SK-N-SH treated with all-trans-retinoic acid at 6 μM for 48 hours (cell line): ENCODE measurements at regions not wholly inside any gene's neighbourhood (a gene's known extent, or its start where the extent isn't known, plus 50 kb on each side); places are given as distances from the start of the nearest gene placed in this dataset.

Experiments
- ATAC-seq: fragments of 200-7000 bp; cut with Tn5 transposase; 3 replicates; pipeline ENCODE4 v1.9.1; 2020; ENCODE audit warnings: mild to moderate bottlenecking, moderate library complexity
- ARNTL ChIP-seq: fragments of 450-650 bp; formaldehyde crosslinking; IDR thresholded peaks from 2 replicates; pipeline ENCODE4 v1.5.0; 2020; ENCODE audit warnings: low read depth, mild to moderate bottlenecking, moderate library complexity, borderline replicate concordance
- BACH2 ChIP-seq: fragments of 250-450 bp; sonication (Bioruptor Pico); IDR thresholded peaks from 2 replicates; pipeline ENCODE4 v1.9.0; 2021; ENCODE audit warnings: mild to moderate bottlenecking, borderline replicate concordance
- ESRRG ChIP-seq: fragments of 250-450 bp; sonication (Bioruptor Pico); IDR thresholded peaks from 2 replicates; pipeline ENCODE4 v1.6.1; 2021; ENCODE audit warnings: mild to moderate bottlenecking
- GLIS3 ChIP-seq: fragments of 250-450 bp; sonication (Bioruptor Pico); IDR thresholded peaks from 2 replicates; pipeline ENCODE4 v1.5.0; 2020; ENCODE audit warnings: mild to moderate bottlenecking, moderate library complexity
- ISL1 ChIP-seq: fragments of 250-450 bp; sonication (Bioruptor Pico); IDR thresholded peaks from 2 replicates; pipeline ENCODE4 v2.1.2; 2022; ENCODE audit warnings: mild to moderate bottlenecking, moderate library complexity
- OSR1 ChIP-seq: fragments of 250-450 bp; sonication (Bioruptor Pico); IDR thresholded peaks from 2 replicates; pipeline ENCODE4 v1.8.0; 2022; ENCODE audit warnings: moderate library complexity, mild to moderate bottlenecking, inconsistent platforms
- POU6F1 ChIP-seq: fragments of 250-450 bp; sonication (Bioruptor Pico); IDR thresholded peaks from 2 replicates; pipeline ENCODE4 v1.8.0; 2021; ENCODE audit warnings: low read depth, mild to moderate bottlenecking, moderate library complexity, borderline replicate concordance
- PPARA ChIP-seq: fragments of 250-450 bp; sonication (Bioruptor Pico); IDR thresholded peaks from 2 replicates; pipeline ENCODE4 v1.5.0; 2020; ENCODE audit warnings: mild to moderate bottlenecking, borderline replicate concordance
- SNAI2 ChIP-seq: fragments of 250-450 bp; sonication (Bioruptor Pico); IDR thresholded peaks from 2 replicates; pipeline ENCODE4 v1.5.0; 2020; ENCODE audit warnings: mild to moderate bottlenecking, moderate library complexity
- TCF4 ChIP-seq: fragments of 250-450 bp; sonication (Bioruptor Pico); IDR thresholded peaks from 2 replicates; pipeline ENCODE4 v1.8.0; 2021; ENCODE audit warnings: mild to moderate bottlenecking, moderate library complexity, borderline replicate concordance
- TOX ChIP-seq: fragments of 250-450 bp; sonication (Bioruptor Pico); IDR thresholded peaks from 2 replicates; pipeline ENCODE4 v1.8.0; 2021; ENCODE audit warnings: mild to moderate bottlenecking, moderate library complexity, borderline replicate concordance
- TSHZ2 ChIP-seq: fragments of 250-450 bp; sonication (Bioruptor Pico); IDR thresholded peaks from 2 replicates; pipeline ENCODE4 v1.5.0; 2020; ENCODE audit warnings: mild to moderate bottlenecking, moderate library complexity
- ZC3H10 ChIP-seq: fragments of 250-450 bp; sonication (Bioruptor Pico); IDR thresholded peaks from 2 replicates; pipeline ENCODE4 v1.5.1; 2021; ENCODE audit warnings: mild to moderate bottlenecking, moderate library complexity
- ZFP3 ChIP-seq: fragments of 250-450 bp; sonication (Bioruptor Pico); IDR thresholded peaks from 2 replicates; pipeline ENCODE4 v1.5.0; 2020; ENCODE audit warnings: mild to moderate bottlenecking, moderate library complexity
- ZFP30 ChIP-seq: fragments of 450-650 bp; formaldehyde crosslinking; IDR thresholded peaks from 2 replicates; pipeline ENCODE4 v1.5.0; 2022; ENCODE audit warnings: mild to moderate bottlenecking, moderate library complexity
- ZNF565 ChIP-seq: fragments of 450-650 bp; formaldehyde crosslinking; conservative IDR thresholded peaks from 2 replicates; pipeline ENCODE4 v1.5.0; 2020; ENCODE audit warnings: low read depth, mild to moderate bottlenecking, moderate library complexity
- ZNF70 ChIP-seq: fragments of 450-650 bp; formaldehyde crosslinking; IDR thresholded peaks from 2 replicates; pipeline ENCODE4 v1.5.0; 2020; ENCODE audit warnings: mild to moderate bottlenecking, moderate library complexity
- ZNF8 ChIP-seq: fragments of 450-650 bp; formaldehyde crosslinking; IDR thresholded peaks from 2 replicates; pipeline ENCODE4 v1.5.0; 2020; ENCODE audit warnings: mild to moderate bottlenecking, moderate library complexity
- TF ChIP-seq, protein P1 (sequence below): fragments of 250-450 bp; sonication (Bioruptor Pico); IDR thresholded peaks from 2 replicates; pipeline ENCODE4 v1.5.1; 2020; ENCODE audit warnings: low read depth, mild to moderate bottlenecking, moderate library complexity
- TF ChIP-seq, protein P2 (sequence below): fragments of 250-450 bp; sonication (Bioruptor Pico); IDR thresholded peaks from 2 replicates; pipeline ENCODE4 v1.8.0; 2020; ENCODE audit warnings: mild to moderate bottlenecking, moderate library complexity, borderline replicate concordance
- TF ChIP-seq, protein P3 (sequence below): fragments of 250-450 bp; sonication (Bioruptor Pico); IDR thresholded peaks from 2 replicates; pipeline ENCODE4 v1.5.1; 2021; ENCODE audit warnings: mild to moderate bottlenecking, moderate library complexity

- TF ChIP-seq ZNF8 (CRISPR knock-in tag) (no peak), PPARA (CRISPR knock-in tag) (no peak), ZFP30 (CRISPR knock-in tag) (no peak), ARNTL (CRISPR knock-in tag) (no peak), GLIS3 (CRISPR knock-in tag) (no peak), BACH2 (CRISPR knock-in tag) (no peak), ZC3H10 (CRISPR knock-in tag) (no peak), OSR1 (CRISPR knock-in tag) (no peak), TOX (CRISPR knock-in tag) (no peak), ZFP3 (CRISPR knock-in tag) (no peak), ZNF70 (CRISPR knock-in tag) (no peak), TCF4 (CRISPR knock-in tag) (no peak)
- TF ChIP-seq, protein P1, sequence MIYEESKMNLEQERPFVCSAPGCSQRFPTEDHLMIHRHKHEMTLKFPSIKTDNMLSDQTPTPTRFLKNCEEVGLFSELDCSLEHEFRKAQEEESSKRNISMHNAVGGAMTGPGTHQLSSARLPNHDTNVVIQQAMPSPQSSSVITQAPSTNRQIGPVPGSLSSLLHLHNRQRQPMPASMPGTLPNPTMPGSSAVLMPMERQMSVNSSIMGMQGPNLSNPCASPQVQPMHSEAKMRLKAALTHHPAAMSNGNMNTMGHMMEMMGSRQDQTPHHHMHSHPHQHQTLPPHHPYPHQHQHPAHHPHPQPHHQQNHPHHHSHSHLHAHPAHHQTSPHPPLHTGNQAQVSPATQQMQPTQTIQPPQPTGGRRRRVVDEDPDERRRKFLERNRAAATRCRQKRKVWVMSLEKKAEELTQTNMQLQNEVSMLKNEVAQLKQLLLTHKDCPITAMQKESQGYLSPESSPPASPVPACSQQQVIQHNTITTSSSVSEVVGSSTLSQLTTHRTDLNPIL: no peak
- TF ChIP-seq, protein P2, sequence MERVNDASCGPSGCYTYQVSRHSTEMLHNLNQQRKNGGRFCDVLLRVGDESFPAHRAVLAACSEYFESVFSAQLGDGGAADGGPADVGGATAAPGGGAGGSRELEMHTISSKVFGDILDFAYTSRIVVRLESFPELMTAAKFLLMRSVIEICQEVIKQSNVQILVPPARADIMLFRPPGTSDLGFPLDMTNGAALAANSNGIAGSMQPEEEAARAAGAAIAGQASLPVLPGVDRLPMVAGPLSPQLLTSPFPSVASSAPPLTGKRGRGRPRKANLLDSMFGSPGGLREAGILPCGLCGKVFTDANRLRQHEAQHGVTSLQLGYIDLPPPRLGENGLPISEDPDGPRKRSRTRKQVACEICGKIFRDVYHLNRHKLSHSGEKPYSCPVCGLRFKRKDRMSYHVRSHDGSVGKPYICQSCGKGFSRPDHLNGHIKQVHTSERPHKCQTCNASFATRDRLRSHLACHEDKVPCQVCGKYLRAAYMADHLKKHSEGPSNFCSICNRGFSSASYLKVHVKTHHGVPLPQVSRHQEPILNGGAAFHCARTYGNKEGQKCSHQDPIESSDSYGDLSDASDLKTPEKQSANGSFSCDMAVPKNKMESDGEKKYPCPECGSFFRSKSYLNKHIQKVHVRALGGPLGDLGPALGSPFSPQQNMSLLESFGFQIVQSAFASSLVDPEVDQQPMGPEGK (CRISPR knock-in tag): no peak
- TF ChIP-seq, all 23 proteins: peak for 0
- ATAC-seq: no peak
Observed at GRCh38 chr14:54177641-54178621, 218.9 kb upstream of the CDKN3 start.

DNA sequence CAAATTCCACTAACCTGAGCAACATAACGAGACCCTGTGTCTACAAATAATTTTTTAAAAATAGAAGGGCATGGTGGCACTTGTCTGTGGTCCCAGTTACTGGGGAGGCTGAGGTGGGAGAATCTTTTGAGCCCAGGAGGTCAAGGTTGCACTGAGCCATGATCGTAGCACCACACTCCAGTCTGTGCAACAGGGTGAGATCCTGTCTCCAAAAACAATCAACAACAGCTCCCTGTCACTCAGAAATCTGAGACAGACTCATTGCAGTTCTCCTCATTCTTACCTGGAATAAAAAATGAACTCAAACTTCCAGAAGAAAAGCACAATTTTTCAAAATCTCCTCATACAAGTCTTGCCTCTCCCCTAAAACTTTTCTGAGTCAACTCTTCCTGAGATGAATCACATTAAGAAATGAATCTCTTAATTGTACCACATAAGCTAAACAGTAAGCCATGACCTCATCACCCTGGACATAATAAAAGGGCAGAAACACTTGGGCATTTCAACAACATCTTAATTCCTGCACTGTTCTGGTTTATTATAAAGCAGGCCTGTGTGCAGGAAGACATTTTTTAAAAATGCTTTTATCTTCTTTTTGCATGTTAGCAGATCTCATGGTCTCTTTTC lies 214.3 kb upstream of the CDKN3 start:
- no peak for TF ChIP-seq SNAI2
- TF ChIP-seq, protein P2 (CRISPR knock-in tag): no peak
- TF ChIP-seq ZNF565 (CRISPR knock-in tag): no peak
- TF ChIP-seq PPARA (CRISPR knock-in tag): no peak
- TF ChIP-seq, protein P3, sequence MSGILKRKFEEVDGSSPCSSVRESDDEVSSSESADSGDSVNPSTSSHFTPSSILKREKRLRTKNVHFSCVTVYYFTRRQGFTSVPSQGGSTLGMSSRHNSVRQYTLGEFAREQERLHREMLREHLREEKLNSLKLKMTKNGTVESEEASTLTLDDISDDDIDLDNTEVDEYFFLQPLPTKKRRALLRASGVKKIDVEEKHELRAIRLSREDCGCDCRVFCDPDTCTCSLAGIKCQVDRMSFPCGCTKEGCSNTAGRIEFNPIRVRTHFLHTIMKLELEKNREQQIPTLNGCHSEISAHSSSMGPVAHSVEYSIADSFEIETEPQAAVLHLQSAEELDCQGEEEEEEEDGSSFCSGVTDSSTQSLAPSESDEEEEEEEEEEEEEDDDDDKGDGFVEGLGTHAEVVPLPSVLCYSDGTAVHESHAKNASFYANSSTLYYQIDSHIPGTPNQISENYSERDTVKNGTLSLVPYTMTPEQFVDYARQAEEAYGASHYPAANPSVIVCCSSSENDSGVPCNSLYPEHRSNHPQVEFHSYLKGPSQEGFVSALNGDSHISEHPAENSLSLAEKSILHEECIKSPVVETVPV (CRISPR knock-in tag): no peak
- no peak for ATAC-seq

GRCh38 chr14:54186821-54187763 lies 209.7 kb upstream of the CDKN3 start:
- ATAC-seq: no peak
- TF ChIP-seq ESRRG (CRISPR knock-in tag) (no peak), OSR1 (CRISPR knock-in tag) (no peak), TCF4 (CRISPR knock-in tag) (no peak), ISL1 (CRISPR knock-in tag) (no peak), POU6F1 (CRISPR knock-in tag) (no peak), SNAI2 (no peak), TSHZ2 (CRISPR knock-in tag) (no peak), ZNF565 (CRISPR knock-in tag) (no peak)
- TF ChIP-seq, protein P2 (CRISPR knock-in tag): no peak
